ENCODE measurements at regions not wholly inside any gene's neighbourhood (a gene's known extent, or its start where the extent isn't known, plus 50 kb on each side); places are given as distances from the start of the nearest gene placed in this dataset.
"Not testable (repeated sequence)": the region's sequence is repeated elsewhere in the genome, so short reads cannot be mapped to it uniquely, and the experiment has no call there.

GRCh38 chr6:115159733-115160132, 816.9 kb upstream of the HS3ST5 start:
- Histone ChIP-seq H3K4me3 (ENCODE audit: low read length) (no peak overlapping the region), H3K27ac (ENCODE audit: low read length) (no peak overlapping the region), H3K4me1 (ENCODE audit: control insufficient read depth, insufficient read depth, low read length) (no peaks in the 10 kb centered on the region), H3K27me3 (ENCODE audit: control insufficient read depth, insufficient read depth, low read length) (no peaks in the 10 kb centered on the region), H3K9me3 (ENCODE audit: control insufficient read depth, low read depth, low read length) (no peaks in the 10 kb centered on the region), H3K36me3 (ENCODE audit: control insufficient read depth, insufficient read depth, low read length) (no peaks in the 10 kb centered on the region)
- no peak for DNase-seq

- no peak overlapping the region for H3K4me3 ChIP-seq (ENCODE audit: low read length)
- no CpG with 5 or more reads among the region's 2 CpGs for WGBS (ENCODE audit: insufficient coverage, low lambda C conversion rate)
Observed at GRCh38 chr6:115137910-115138309, 795.1 kb upstream of the HS3ST5 start.

GRCh38 chr6:115133790-115134189, 791.0 kb upstream of the HS3ST5 start:
- Histone ChIP-seq H3K36me3 (ENCODE audit: control insufficient read depth, insufficient read depth, low read length) (no peaks in the 10 kb centered on the region), H3K27ac (ENCODE audit: low read length) (no peak overlapping the region), H3K9me3 (ENCODE audit: control insufficient read depth, low read depth, low read length) (no peaks in the 10 kb centered on the region), H3K27me3 (ENCODE audit: control insufficient read depth, insufficient read depth, low read length) (no peaks in the 10 kb centered on the region), H3K4me1 (ENCODE audit: control insufficient read depth, insufficient read depth, low read length) (no peaks in the 10 kb centered on the region), H3K4me3 (ENCODE audit: low read length) (no peak overlapping the region)
- no CpG with 5 or more reads among the region's 2 CpGs for WGBS (ENCODE audit: insufficient coverage, low lambda C conversion rate)
- DNase-seq: no peak

More at GRCh38 chr6:115137910-115138309, 795.1 kb upstream of the HS3ST5 start:
- Histone ChIP-seq H3K4me1 (ENCODE audit: control insufficient read depth, insufficient read depth, low read length) (no peaks in the 10 kb centered on the region), H3K9me3 (ENCODE audit: control insufficient read depth, low read depth, low read length) (no peaks in the 10 kb centered on the region), H3K27ac (ENCODE audit: low read length) (no peak overlapping the region), H3K27me3 (ENCODE audit: control insufficient read depth, insufficient read depth, low read length) (no peaks in the 10 kb centered on the region), H3K36me3 (ENCODE audit: control insufficient read depth, insufficient read depth, low read length) (no peaks in the 10 kb centered on the region)
- no peak for DNase-seq

- no peak for DNase-seq
- H3K36me3 ChIP-seq (ENCODE audit: control insufficient read depth, insufficient read depth, low read length): no peaks in the 10 kb centered on the region
- no peaks in the 10 kb centered on the region for H3K4me1 ChIP-seq (ENCODE audit: control insufficient read depth, insufficient read depth, low read length)
- no peak overlapping the region for H3K27ac ChIP-seq (ENCODE audit: low read length)
- H3K9me3 ChIP-seq (ENCODE audit: control insufficient read depth, low read depth, low read length): no peaks in the 10 kb centered on the region
- no peaks in the 10 kb centered on the region for H3K27me3 ChIP-seq (ENCODE audit: control insufficient read depth, insufficient read depth, low read length)
- no peak overlapping the region for H3K4me3 ChIP-seq (ENCODE audit: low read length)
- WGBS (ENCODE audit: insufficient coverage, low lambda C conversion rate): 100% methylated on average over 1 of the region's 5 CpGs
Observed at GRCh38 chr6:115131709-115132490, 789.1 kb upstream of the HS3ST5 start.

- H3K27ac ChIP-seq (ENCODE audit: low read length); H3K4me1 ChIP-seq (ENCODE audit: control insufficient read depth, insufficient read depth, low read length); H3K36me3 ChIP-seq (ENCODE audit: control insufficient read depth, insufficient read depth, low read length); H3K9me3 ChIP-seq (ENCODE audit: control insufficient read depth, low read depth, low read length); DNase-seq; H3K27me3 ChIP-seq (ENCODE audit: control insufficient read depth, insufficient read depth, low read length); H3K4me3 ChIP-seq (ENCODE audit: low read length): not testable (repeated sequence)
- WGBS (ENCODE audit: insufficient coverage, low lambda C conversion rate): no CpG with 5 or more reads among the region's 11 CpGs
Observed at GRCh38 chr6:115121513-115121912, 778.7 kb upstream of the HS3ST5 start.

- Histone ChIP-seq H3K27ac (ENCODE audit: low read length) (no peak overlapping the region), H3K9me3 (ENCODE audit: control insufficient read depth, low read depth, low read length) (no peaks in the 10 kb centered on the region), H3K36me3 (ENCODE audit: control insufficient read depth, insufficient read depth, low read length) (no peaks in the 10 kb centered on the region), H3K4me1 (ENCODE audit: control insufficient read depth, insufficient read depth, low read length) (no peaks in the 10 kb centered on the region), H3K4me3 (ENCODE audit: low read length) (no peak overlapping the region), H3K27me3 (ENCODE audit: control insufficient read depth, insufficient read depth, low read length) (no peaks in the 10 kb centered on the region)
- no peak for DNase-seq
- WGBS (ENCODE audit: insufficient coverage, low lambda C conversion rate): no CpG with 5 or more reads among the region's 1 CpG
Observed at GRCh38 chr6:115120391-115120790, 777.6 kb upstream of the HS3ST5 start.

GRCh38 chr6:115091461-115091860, 748.6 kb upstream of the HS3ST5 start:
- Histone ChIP-seq H3K4me3 (ENCODE audit: low read length) (no peak overlapping the region), H3K27ac (ENCODE audit: low read length) (no peak overlapping the region), H3K36me3 (ENCODE audit: control insufficient read depth, insufficient read depth, low read length) (no peaks in the 10 kb centered on the region), H3K9me3 (ENCODE audit: control insufficient read depth, low read depth, low read length) (no peaks in the 10 kb centered on the region), H3K4me1 (ENCODE audit: control insufficient read depth, insufficient read depth, low read length) (no peaks in the 10 kb centered on the region), H3K27me3 (ENCODE audit: control insufficient read depth, insufficient read depth, low read length) (no peaks in the 10 kb centered on the region)
- DNase-seq: no peak
- WGBS (ENCODE audit: insufficient coverage, low lambda C conversion rate): 88% methylated on average over 1 of the region's 2 CpGs

GRCh38 chr6:115078555-115078954, 735.7 kb upstream of the HS3ST5 start:
- no CpG with 5 or more reads among the region's 1 CpG for WGBS (ENCODE audit: insufficient coverage, low lambda C conversion rate)
- Histone ChIP-seq H3K9me3 (ENCODE audit: control insufficient read depth, low read depth, low read length) (peaks cover 6% of the 10 kb centered on the region), H3K27ac (ENCODE audit: low read length) (no peak overlapping the region), H3K4me3 (ENCODE audit: low read length) (no peak overlapping the region), H3K27me3 (ENCODE audit: control insufficient read depth, insufficient read depth, low read length) (no peaks in the 10 kb centered on the region), H3K36me3 (ENCODE audit: control insufficient read depth, insufficient read depth, low read length) (no peaks in the 10 kb centered on the region), H3K4me1 (ENCODE audit: control insufficient read depth, insufficient read depth, low read length) (no peaks in the 10 kb centered on the region)
- DNase-seq: no peak

GRCh38 chr6:115071962-115072361, 729.1 kb upstream of the HS3ST5 start:
- Histone ChIP-seq H3K9me3 (ENCODE audit: control insufficient read depth, low read depth, low read length) (peaks cover 8% of the 10 kb centered on the region), H3K27ac (ENCODE audit: low read length) (no peak overlapping the region), H3K36me3 (ENCODE audit: control insufficient read depth, insufficient read depth, low read length) (no peaks in the 10 kb centered on the region), H3K4me1 (ENCODE audit: control insufficient read depth, insufficient read depth, low read length) (no peaks in the 10 kb centered on the region), H3K4me3 (ENCODE audit: low read length) (no peak overlapping the region), H3K27me3 (ENCODE audit: control insufficient read depth, insufficient read depth, low read length) (no peaks in the 10 kb centered on the region)
- no CpG with 5 or more reads among the region's 1 CpG for WGBS (ENCODE audit: insufficient coverage, low lambda C conversion rate)
- DNase-seq: no peak

GRCh38 chr6:115067690-115068447, 725.0 kb upstream of the HS3ST5 start:
- H3K27me3 ChIP-seq (ENCODE audit: control insufficient read depth, insufficient read depth, low read length): no peaks in the 10 kb centered on the region

More at GRCh38 chr6:115067690-115068447, 725.0 kb upstream of the HS3ST5 start:
- H3K9me3 ChIP-seq (ENCODE audit: control insufficient read depth, low read depth, low read length): peaks cover 8% of the 10 kb centered on the region
- H3K27ac ChIP-seq (ENCODE audit: low read length): no peak overlapping the region
- DNase-seq: no peak
- H3K36me3 ChIP-seq (ENCODE audit: control insufficient read depth, insufficient read depth, low read length): no peaks in the 10 kb centered on the region
- no peak overlapping the region for H3K4me3 ChIP-seq (ENCODE audit: low read length)
- no peaks in the 10 kb centered on the region for H3K4me1 ChIP-seq (ENCODE audit: control insufficient read depth, insufficient read depth, low read length)
- no CpG with 5 or more reads among the region's 6 CpGs for WGBS (ENCODE audit: insufficient coverage, low lambda C conversion rate)
